KMS-11 (cell line): ENCODE measurements at regions not wholly inside any gene's neighbourhood (a gene's known extent, or its start where the extent isn't known, plus 50 kb on each side); places are given as distances from the start of the nearest gene placed in this dataset.

Source experiments
- H2AFZ ChIP-seq: fragments of 200-600 bp; sonication (generic); 2 replicates; pipeline ENCODE4 v1.6.1; 2016; ENCODE audit warnings: antibody characterized with exemption, mixed run types, low read depth
- H3K27ac ChIP-seq: fragments of 200-600 bp; sonication (generic); 2 replicates; pipeline ENCODE4 v1.6.1; 2016; ENCODE audit warnings: mild to moderate bottlenecking, mixed run types
- H3K27me3 ChIP-seq: fragments of 200-600 bp; sonication (generic); 2 replicates; pipeline ENCODE4 v1.6.1; 2017; ENCODE audit warnings: mild to moderate bottlenecking, low read depth, mixed run types, moderate library complexity; ENCODE audit not compliant: insufficient read depth
- H3K36me3 ChIP-seq: fragments of 200-600 bp; sonication (generic); 2 replicates; pipeline ENCODE4 v1.6.1; 2017; ENCODE audit warnings: mild to moderate bottlenecking, mixed run types; ENCODE audit not compliant: insufficient read depth
- H3K4me1 ChIP-seq: fragments of 200-600 bp; sonication (generic); 2 replicates; pipeline ENCODE4 v1.6.1; 2016; ENCODE audit warnings: mild to moderate bottlenecking, low read depth, mixed run types; ENCODE audit not compliant: poor library complexity, severe bottlenecking
- H3K4me2 ChIP-seq: fragments of 200-600 bp; sonication (generic); 2 replicates; pipeline ENCODE4 v1.7.0; 2016; ENCODE audit warnings: mild to moderate bottlenecking, mixed run types
- H3K4me3 ChIP-seq: fragments of 200-600 bp; sonication (generic); IDR thresholded peaks from 2 replicates; pipeline ENCODE4 v1.6.1; 2017; ENCODE audit warnings: low read depth, low read length, mixed read lengths; ENCODE audit not compliant: insufficient read depth
- H3K79me2 ChIP-seq: fragments of 200-600 bp; sonication (generic); 2 replicates; pipeline ENCODE4 v1.6.1; 2016; ENCODE audit warnings: low read depth, mixed run types; ENCODE audit not compliant: insufficient read depth
- H3K9ac ChIP-seq: fragments of 200-600 bp; sonication (generic); 2 replicates; pipeline ENCODE4 v1.6.1; 2016; ENCODE audit warnings: mild to moderate bottlenecking, mixed run types
- H4K20me1 ChIP-seq: fragments of 200-600 bp; sonication (generic); 2 replicates; pipeline ENCODE4 v1.6.1; 2016; ENCODE audit warnings: mild to moderate bottlenecking, mixed run types; ENCODE audit not compliant: insufficient read depth
- TF ChIP-seq, protein P1 (sequence below): fragments of 200-600 bp; sonication (generic); conservative IDR thresholded peaks from 2 replicates; pipeline ENCODE4 v1.6.1; 2017; ENCODE audit warnings: low read depth, mild to moderate bottlenecking, antibody characterized with exemption, low read length, moderate library complexity, mixed read lengths

- Histone ChIP-seq H2AFZ (no peak overlapping the region), H3K27me3 (no peaks in the 10 kb centered on the region), H3K27ac (no peak overlapping the region), H4K20me1 (no peaks in the 10 kb centered on the region), H3K4me1 (no peaks in the 10 kb centered on the region), H3K9ac (no peak overlapping the region), H3K79me2 (no peaks in the 10 kb centered on the region), H3K36me3 (no peaks in the 10 kb centered on the region), H3K4me2 (no peak overlapping the region), H3K4me3 (no peak overlapping the region)
- TF ChIP-seq, protein P1, sequence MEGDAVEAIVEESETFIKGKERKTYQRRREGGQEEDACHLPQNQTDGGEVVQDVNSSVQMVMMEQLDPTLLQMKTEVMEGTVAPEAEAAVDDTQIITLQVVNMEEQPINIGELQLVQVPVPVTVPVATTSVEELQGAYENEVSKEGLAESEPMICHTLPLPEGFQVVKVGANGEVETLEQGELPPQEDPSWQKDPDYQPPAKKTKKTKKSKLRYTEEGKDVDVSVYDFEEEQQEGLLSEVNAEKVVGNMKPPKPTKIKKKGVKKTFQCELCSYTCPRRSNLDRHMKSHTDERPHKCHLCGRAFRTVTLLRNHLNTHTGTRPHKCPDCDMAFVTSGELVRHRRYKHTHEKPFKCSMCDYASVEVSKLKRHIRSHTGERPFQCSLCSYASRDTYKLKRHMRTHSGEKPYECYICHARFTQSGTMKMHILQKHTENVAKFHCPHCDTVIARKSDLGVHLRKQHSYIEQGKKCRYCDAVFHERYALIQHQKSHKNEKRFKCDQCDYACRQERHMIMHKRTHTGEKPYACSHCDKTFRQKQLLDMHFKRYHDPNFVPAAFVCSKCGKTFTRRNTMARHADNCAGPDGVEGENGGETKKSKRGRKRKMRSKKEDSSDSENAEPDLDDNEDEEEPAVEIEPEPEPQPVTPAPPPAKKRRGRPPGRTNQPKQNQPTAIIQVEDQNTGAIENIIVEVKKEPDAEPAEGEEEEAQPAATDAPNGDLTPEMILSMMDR, result no peak
Observed at GRCh38 chr14:58763210-58763609, 125.4 kb downstream of the DACT1 start.

DNA sequence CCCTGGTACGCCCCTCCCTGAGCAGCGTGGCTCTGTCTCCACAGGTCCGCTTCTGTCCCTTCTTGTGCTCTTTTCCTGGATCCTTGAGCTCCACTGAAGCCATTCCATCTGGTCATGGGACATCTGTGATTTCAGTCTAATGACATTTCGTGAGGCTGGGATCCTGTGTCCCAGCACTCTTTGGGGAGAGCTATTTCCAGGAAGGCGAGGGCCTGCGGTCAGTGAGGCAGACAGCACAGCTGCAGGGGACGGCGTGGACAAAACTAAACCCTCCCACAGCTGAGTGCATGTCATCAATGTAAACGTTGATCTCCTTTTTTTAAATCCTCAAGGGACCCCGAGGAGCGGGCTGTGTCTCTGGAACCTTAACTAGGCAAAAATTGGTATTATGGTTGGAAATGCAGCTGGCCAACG, 127.7 kb downstream of the DACT1 start:
- no peaks in the 10 kb centered on the region for H3K4me1 ChIP-seq

DNA sequence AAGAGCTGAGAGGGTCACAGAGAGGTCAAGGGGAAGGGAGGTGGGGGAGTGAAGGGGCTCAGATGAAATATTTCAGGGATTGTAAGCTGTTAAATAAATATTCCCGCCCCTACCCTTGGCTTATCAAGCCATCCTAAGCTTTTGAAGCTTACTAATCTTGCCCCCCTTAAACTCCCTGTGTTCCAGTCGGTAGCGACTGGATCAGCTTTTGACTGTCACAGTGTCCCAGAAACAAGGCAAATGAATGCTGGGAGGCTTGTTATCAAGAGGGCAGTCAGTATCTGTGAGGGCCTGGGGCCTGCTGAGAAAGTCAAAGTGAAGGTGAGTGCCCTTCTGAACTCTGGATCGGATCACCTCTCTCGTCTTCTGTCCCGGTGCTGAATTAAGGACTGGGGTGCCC, 128.1 kb downstream of the DACT1 start:
- Histone ChIP-seq H3K27me3 (no peaks in the 10 kb centered on the region), H3K4me3 (no peak overlapping the region), H3K36me3 (no peaks in the 10 kb centered on the region), H3K9ac (no peak overlapping the region), H2AFZ (no peak overlapping the region), H3K79me2 (no peaks in the 10 kb centered on the region), H3K4me2 (no peak overlapping the region), H3K27ac (no peak overlapping the region), H4K20me1 (no peaks in the 10 kb centered on the region), H3K4me1 (no peaks in the 10 kb centered on the region)
- TF ChIP-seq, protein P1, result no peak

More for the DNA sequence above, 127.7 kb downstream of the DACT1 start:
- H3K27me3 ChIP-seq, result no peaks in the 10 kb centered on the region
- H3K27ac ChIP-seq, result no peak overlapping the region
- H3K36me3 ChIP-seq, result no peaks in the 10 kb centered on the region
- no peak overlapping the region for H3K4me3 ChIP-seq
- no peak overlapping the region for H3K9ac ChIP-seq
- H3K79me2 ChIP-seq, result no peaks in the 10 kb centered on the region
- H3K4me2 ChIP-seq, result no peak overlapping the region
- H4K20me1 ChIP-seq, result no peaks in the 10 kb centered on the region
- TF ChIP-seq, protein P1, result no peak
- no peak overlapping the region for H2AFZ ChIP-seq

DNA sequence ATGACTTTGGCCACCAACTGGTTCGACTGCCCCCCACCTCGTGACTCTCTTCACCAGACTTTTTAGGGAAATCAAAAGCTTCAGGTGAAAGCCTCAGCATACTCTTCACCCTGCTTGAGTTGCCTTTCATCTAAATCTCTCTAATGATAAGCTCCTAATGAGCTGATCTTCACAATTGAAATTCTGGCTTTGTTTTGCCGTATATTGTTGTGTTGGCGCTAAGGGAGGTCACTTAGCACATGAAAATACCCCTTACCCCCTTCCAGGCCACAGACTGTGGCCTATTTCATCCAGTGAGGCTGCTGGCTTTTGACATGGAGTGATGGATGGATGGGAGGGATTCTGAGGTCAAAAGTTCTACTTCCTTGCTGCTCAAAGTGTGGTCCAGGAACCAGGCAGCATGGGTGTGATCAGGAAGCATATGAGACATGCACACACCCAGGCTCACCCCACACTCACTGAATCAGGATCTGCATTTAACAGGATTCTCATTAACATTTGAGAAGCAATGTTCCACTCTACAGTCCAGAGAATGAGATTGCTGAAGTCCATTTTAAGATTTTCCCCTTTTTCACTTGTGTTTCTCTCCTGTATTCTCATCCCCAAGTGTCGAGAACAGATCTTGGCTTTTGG, 131.4 kb downstream of the DACT1 start:
- Histone ChIP-seq H3K4me2 (no peak overlapping the region), H3K4me3 (no peak overlapping the region), H3K36me3 (no peaks in the 10 kb centered on the region), H3K27me3 (no peaks in the 10 kb centered on the region), H3K79me2 (no peaks in the 10 kb centered on the region), H4K20me1 (no peaks in the 10 kb centered on the region), H2AFZ (no peak overlapping the region), H3K27ac (no peak overlapping the region), H3K4me1 (no peaks in the 10 kb centered on the region), H3K9ac (no peak overlapping the region)
- TF ChIP-seq, protein P1, result no peak
